Duodenal mucosa (tissue), 2 donors: ENCODE measurements at regions not wholly inside any gene's neighbourhood (a gene's known extent, or its start where the extent isn't known, plus 50 kb on each side); places are given as distances from the start of the nearest gene placed in this dataset.

Source experiments
- H3K27ac ChIP-seq: one replicate; pipeline ENCODE4 v1.7.0; 2013; ENCODE audit warnings: low read depth, low read length
- H3K27me3 ChIP-seq, 2 donors: one replicate each; pipeline ENCODE4 v1.7.0; 2013; ENCODE audit warnings: low read length in 2 of 2, control low read depth in 1 of 2; ENCODE audit not compliant: insufficient read depth in 2 of 2, control insufficient read depth in 1 of 2
- H3K36me3 ChIP-seq, 2 donors: one replicate each; pipeline ENCODE4 v1.7.0; 2013; ENCODE audit warnings: low read length in 2 of 2, control low read depth in 1 of 2; ENCODE audit not compliant: insufficient read depth in 2 of 2, control insufficient read depth in 1 of 2
- H3K4me1 ChIP-seq, 2 donors: one replicate each; pipeline ENCODE4 v1.7.0; 2013; ENCODE audit warnings: low read length in 2 of 2, control low read depth in 1 of 2; ENCODE audit not compliant: insufficient read depth in 2 of 2, control insufficient read depth in 1 of 2
- H3K4me3 ChIP-seq, 2 donors: one replicate each; pipeline ENCODE4 v1.7.0; 2013; ENCODE audit warnings: low read length in 2 of 2, low read depth in 1 of 2
- H3K9ac ChIP-seq, 2 donors: one replicate each; pipeline ENCODE4 v1.7.0; 2013; ENCODE audit warnings: low read length in 2 of 2, low read depth in 1 of 2
- H3K9me3 ChIP-seq, 2 donors: one replicate each; pipeline ENCODE4 v1.7.0; 2013; ENCODE audit warnings: low read length in 2 of 2, control low read depth in 1 of 2; ENCODE audit not compliant: control insufficient read depth in 1 of 2

- no peak overlapping the region for H3K27ac ChIP-seq
- no peaks in the 10 kb centered on the region for H3K36me3 ChIP-seq
- H3K27me3 ChIP-seq = no peaks in the 10 kb centered on the region
- H3K9me3 ChIP-seq = no peaks in the 10 kb centered on the region
- no peak overlapping the region for H3K9ac ChIP-seq
- no peak overlapping the region for H3K4me3 ChIP-seq
- H3K4me1 ChIP-seq = no peaks in the 10 kb centered on the region
Observed at GRCh38 chr16:54719624-54720023, 211.0 kb upstream of the IRX5 start.

- H3K4me3 ChIP-seq = no peak overlapping the region
- no peaks in the 10 kb centered on the region for H3K36me3 ChIP-seq
- no peaks in the 10 kb centered on the region for H3K27me3 ChIP-seq
- no peaks in the 10 kb centered on the region for H3K4me1 ChIP-seq
- H3K27ac ChIP-seq = no peak overlapping the region
- no peaks in the 10 kb centered on the region for H3K9me3 ChIP-seq
- H3K9ac ChIP-seq = no peak overlapping the region
Observed at GRCh38 chr16:54718376-54718775, 212.3 kb upstream of the IRX5 start.

GRCh38 chr16:54715011-54715410, 215.7 kb upstream of the IRX5 start:
- Histone ChIP-seq H3K4me1 (no peaks in the 10 kb centered on the region), H3K36me3 (no peaks in the 10 kb centered on the region), H3K9me3 (no peaks in the 10 kb centered on the region), H3K9ac (no peak overlapping the region), H3K27ac (no peak overlapping the region), H3K4me3 (no peak overlapping the region), H3K27me3 (no peaks in the 10 kb centered on the region)

GRCh38 chr16:54712866-54713265, 217.8 kb upstream of the IRX5 start:
- no peaks in the 10 kb centered on the region for H3K9me3 ChIP-seq
- no peak overlapping the region for H3K9ac ChIP-seq
- H3K4me1 ChIP-seq = no peaks in the 10 kb centered on the region
- H3K4me3 ChIP-seq = no peak overlapping the region
- H3K27ac ChIP-seq = no peak overlapping the region
- no peaks in the 10 kb centered on the region for H3K36me3 ChIP-seq
- H3K27me3 ChIP-seq = no peaks in the 10 kb centered on the region

GRCh38 chr16:54707813-54708212, 222.9 kb upstream of the IRX5 start:
- H3K4me1 ChIP-seq = no peaks in the 10 kb centered on the region
- H3K4me3 ChIP-seq = no peak overlapping the region
- H3K36me3 ChIP-seq = no peaks in the 10 kb centered on the region
- no peak overlapping the region for H3K27ac ChIP-seq
- no peaks in the 10 kb centered on the region for H3K9me3 ChIP-seq
- H3K27me3 ChIP-seq = no peaks in the 10 kb centered on the region
- no peak overlapping the region for H3K9ac ChIP-seq

GRCh38 chr16:54706406-54706805, 224.3 kb upstream of the IRX5 start:
- Histone ChIP-seq H3K4me3 (no peak overlapping the region), H3K36me3 (no peaks in the 10 kb centered on the region), H3K27me3 (no peaks in the 10 kb centered on the region), H3K9ac (no peak overlapping the region), H3K27ac (no peak overlapping the region), H3K9me3 (peaks cover 0 to 6% of the 10 kb centered on the region in 2 donors), H3K4me1 (no peaks in the 10 kb centered on the region)

GRCh38 chr16:54703339-54703738, 227.3 kb upstream of the IRX5 start:
- H3K9me3 ChIP-seq = peaks cover 0 to 10% of the 10 kb centered on the region in 2 donors
- no peaks in the 10 kb centered on the region for H3K4me1 ChIP-seq
- H3K9ac ChIP-seq = no peak overlapping the region
- no peaks in the 10 kb centered on the region for H3K27me3 ChIP-seq
- H3K27ac ChIP-seq = no peak overlapping the region
- H3K36me3 ChIP-seq = no peaks in the 10 kb centered on the region
- no peak overlapping the region for H3K4me3 ChIP-seq

GRCh38 chr16:54699656-54700055, 231.0 kb upstream of the IRX5 start:
- no peaks in the 10 kb centered on the region for H3K4me1 ChIP-seq
- peaks cover 0 to 10% of the 10 kb centered on the region in 2 donors for H3K9me3 ChIP-seq
- H3K27me3 ChIP-seq = no peaks in the 10 kb centered on the region
- H3K9ac ChIP-seq = no peak overlapping the region
- no peak overlapping the region for H3K27ac ChIP-seq
- H3K4me3 ChIP-seq = no peak overlapping the region
- H3K36me3 ChIP-seq = no peaks in the 10 kb centered on the region

GRCh38 chr16:54697677-54698076, 233.0 kb upstream of the IRX5 start:
- H3K4me3 ChIP-seq = no peak overlapping the region
- no peaks in the 10 kb centered on the region for H3K4me1 ChIP-seq
- no peak overlapping the region for H3K27ac ChIP-seq
- no peak overlapping the region for H3K9ac ChIP-seq
- H3K27me3 ChIP-seq = no peaks in the 10 kb centered on the region
- peaks cover 0 to 10% of the 10 kb centered on the region in 2 donors for H3K9me3 ChIP-seq
- H3K36me3 ChIP-seq = no peaks in the 10 kb centered on the region

- H3K4me3 ChIP-seq = no peak overlapping the region
- H3K27me3 ChIP-seq = no peaks in the 10 kb centered on the region
- no peaks in the 10 kb centered on the region for H3K36me3 ChIP-seq
- no peak overlapping the region for H3K27ac ChIP-seq
- peaks cover 0 to 8% of the 10 kb centered on the region in 2 donors for H3K9me3 ChIP-seq
- H3K9ac ChIP-seq = no peak overlapping the region
- no peaks in the 10 kb centered on the region for H3K4me1 ChIP-seq
Observed at GRCh38 chr16:54696970-54697369, 233.7 kb upstream of the IRX5 start.

- Histone ChIP-seq H3K27ac (no peak overlapping the region), H3K4me3 (no peak overlapping the region), H3K9ac (no peak overlapping the region), H3K36me3 (no peaks in the 10 kb centered on the region), H3K4me1 (no peaks in the 10 kb centered on the region), H3K9me3 (peaks cover 0 to 4% of the 10 kb centered on the region in 2 donors), H3K27me3 (no peaks in the 10 kb centered on the region)
Observed at GRCh38 chr16:54696522-54696921, 234.1 kb upstream of the IRX5 start.
